ENCODE measurements at regions not wholly inside any gene's neighbourhood (a gene's known extent, or its start where the extent isn't known, plus 50 kb on each side); places are given as distances from the start of the nearest gene placed in this dataset.
"Not testable (repeated sequence)": the region's sequence is repeated elsewhere in the genome, so short reads cannot be mapped to it uniquely, and the experiment has no call there.

- intact Hi-C loops (cut with DNase I; ENCODE audit: low total_unique reads) = no loop called here
- no peak overlapping the region for H3K4me3 ChIP-seq (ENCODE audit: low read depth, poor library complexity, severe bottlenecking)
- TF ChIP-seq POLR2A (IDR thresholded peaks at IDR 0.05) = no peak
- no peak for TF ChIP-seq CTCF (IDR thresholded peaks at IDR 0.05)
- DNase-seq (ENCODE audit: low spot score in 2 of 2) = peak in 1 of 2 donors; percentile 17
- 95 to 97% methylated on average over 4 of the region's 4 CpGs for WGBS, 2 donors
Measured at GRCh38 chr7:65796205-65796604, 76.7 kb upstream of the VKORC1L1 start.

- DNase-seq (ENCODE audit: low spot score in 2 of 2) = peak in 1 of 2 donors; percentile 34
- intact Hi-C loops (cut with DNase I; ENCODE audit: low total_unique reads); H3K4me3 ChIP-seq (ENCODE audit: low read depth, poor library complexity, severe bottlenecking): not testable (repeated sequence)
- WGBS, 2 donors = 86 to 92% methylated on average over 9 of the region's 9 CpGs
Measured at GRCh38 chr7:65797086-65797485, 75.8 kb upstream of the VKORC1L1 start.

- H3K4me3 ChIP-seq (ENCODE audit: low read depth, poor library complexity, severe bottlenecking); intact Hi-C loops (cut with DNase I; ENCODE audit: low total_unique reads): not testable (repeated sequence)
- peak in 1 of 2 donors; percentile 31 for DNase-seq (ENCODE audit: low spot score in 2 of 2)
- 87 to 97% methylated on average over 5 of the region's 5 CpGs for WGBS, 2 donors
Measured at GRCh38 chr7:65797566-65797965, 75.3 kb upstream of the VKORC1L1 start.

- no peak overlapping the region for H3K4me3 ChIP-seq (ENCODE audit: low read depth, poor library complexity, severe bottlenecking)
- no peak for DNase-seq (ENCODE audit: low spot score in 2 of 2)
- TF ChIP-seq POLR2A (IDR thresholded peaks at IDR 0.05) = no peak
- TF ChIP-seq CTCF (IDR thresholded peaks at IDR 0.05) = no peak
- 70 to 90% methylated on average over 5 of the region's 5 CpGs for WGBS, 2 donors
- intact Hi-C loops (cut with DNase I; ENCODE audit: low total_unique reads) = no loop called here
Measured at GRCh38 chr7:65798111-65799075, 74.5 kb upstream of the VKORC1L1 start.

- intact Hi-C loops (cut with DNase I; ENCODE audit: low total_unique reads); H3K4me3 ChIP-seq (ENCODE audit: low read depth, poor library complexity, severe bottlenecking): not testable (repeated sequence)
- peak in 1 of 2 donors; percentile 40 for DNase-seq (ENCODE audit: low spot score in 2 of 2)
- WGBS, 2 donors = 72 to 79% methylated on average over 4 of the region's 4 CpGs
Measured at GRCh38 chr7:65800191-65800590, 72.7 kb upstream of the VKORC1L1 start.

GRCh38 chr7:65800890-65801341 lies 72.0 kb upstream of the VKORC1L1 start:
- no peak for TF ChIP-seq CTCF (IDR thresholded peaks at IDR 0.05)
- TF ChIP-seq POLR2A (IDR thresholded peaks at IDR 0.05) = no peak
- 68 to 76% methylated on average over 6 of the region's 6 CpGs for WGBS, 2 donors
- DNase-seq (ENCODE audit: low spot score in 2 of 2) = peak in 1 of 2 donors; percentile 62
- intact Hi-C loops (cut with DNase I; ENCODE audit: low total_unique reads) = no loop called here
- no peak overlapping the region for H3K4me3 ChIP-seq (ENCODE audit: low read depth, poor library complexity, severe bottlenecking)

GRCh38 chr7:65804887-65805286 lies 68.0 kb upstream of the VKORC1L1 start:
- intact Hi-C loops (cut with DNase I; ENCODE audit: low total_unique reads) = no loop called here
- TF ChIP-seq POLR2A (IDR thresholded peaks at IDR 0.05) (no peak), CTCF (IDR thresholded peaks at IDR 0.05) (no peak)
- H3K4me3 ChIP-seq (ENCODE audit: low read depth, poor library complexity, severe bottlenecking) = no peak overlapping the region
- peak in 1 of 2 donors; percentile 25 for DNase-seq (ENCODE audit: low spot score in 2 of 2)
- 81 to 85% methylated on average over 4 of the region's 4 CpGs for WGBS, 2 donors

GRCh38 chr7:65807067-65807466 lies 65.8 kb upstream of the VKORC1L1 start:
- 84 to 93% methylated on average over 5 of the region's 5 CpGs for WGBS, 2 donors
- H3K4me3 ChIP-seq (ENCODE audit: low read depth, poor library complexity, severe bottlenecking); intact Hi-C loops (cut with DNase I; ENCODE audit: low total_unique reads); DNase-seq (ENCODE audit: low spot score in 2 of 2): not testable (repeated sequence)

Measured in lower leg skin (tissue), 4 donors.